H1 (cell line): ENCODE measurements at regions not wholly inside any gene's neighbourhood (a gene's known extent, or its start where the extent isn't known, plus 50 kb on each side); places are given as distances from the start of the nearest gene placed in this dataset.

Source experiments
- CTCF ChIA-PET: fragments of 300-600 bp; sonication (Branson Sonifier 250); formaldehyde crosslinking; loops from one replicate; lab custom pipeline; 2021; ENCODE audit not compliant: partially characterized antibody; lab: Charles Lee
- POLR2A ChIA-PET: fragments of 300-600 bp; sonication (Branson Sonifier 250); formaldehyde crosslinking; loops from one replicate; lab custom pipeline; 2021; ENCODE audit warnings: inconsistent platforms; ENCODE audit not compliant: partially characterized antibody; lab: Charles Lee
- DNase-seq, 2 experiments: peaks; one replicate each; pipeline versions ENCODE4 v3.0.0 to v3.0.0-alpha.2; 2010 to 2022; ENCODE audit warnings: low spot score in 2 of 2, low read depth in 1 of 2, mixed read lengths in 1 of 2
- FAIRE-seq: peaks from 2 replicates; lab custom pipeline; 2011; peaks lifted over from hg19 to GRCh38; lab: Jason Lieb, UNC
- H2AFZ ChIP-seq: 2 replicates; pipeline ENCODE4 v1.8.1; 2012; ENCODE audit warnings: low read length, inconsistent platforms
- H2AK5ac ChIP-seq: 2 replicates; pipeline ENCODE4 v1.6.1; 2013; ENCODE audit warnings: low read depth, low read length
- H2BK120ac ChIP-seq: replicated peaks from 2 replicates; pipeline ENCODE3; 2013; ENCODE audit warnings: low read depth, low read length, inconsistent platforms
- H2BK12ac ChIP-seq: 2 replicates; pipeline ENCODE4 v1.6.1; 2013; ENCODE audit warnings: low read depth, low read length
- H2BK15ac ChIP-seq: 2 replicates; pipeline ENCODE4 v1.6.1; 2013; ENCODE audit warnings: low read length
- H2BK20ac ChIP-seq: 2 replicates; pipeline ENCODE4 v1.6.1; 2013; ENCODE audit warnings: low read length
- H2BK5ac ChIP-seq: 2 replicates; pipeline ENCODE4 v1.6.1; 2013; ENCODE audit warnings: low read depth, low read length
- H3K14ac ChIP-seq: 2 replicates; pipeline ENCODE4 v1.6.1; 2013; ENCODE audit warnings: inconsistent platforms; ENCODE audit not compliant: insufficient read length
- H3K18ac ChIP-seq: 2 replicates; pipeline ENCODE4 v1.6.1; 2013; ENCODE audit warnings: low read length; ENCODE audit errors: extremely low read depth
- H3K23ac ChIP-seq: 2 replicates; pipeline ENCODE4 v1.6.1; 2013; ENCODE audit warnings: inconsistent platforms; ENCODE audit not compliant: insufficient read length
- H3K23me2 ChIP-seq: 2 replicates; pipeline ENCODE4 v1.6.1; 2013; ENCODE audit warnings: low read depth, low read length
- H3K27ac ChIP-seq: 2 replicates; pipeline ENCODE4 v1.6.1; 2011; ENCODE audit warnings: low read depth, low read length, inconsistent platforms
- H3K27me3 ChIP-seq, 4 experiments: replicated peaks in 1 of 4; 1 replicate in 1 of 4; 2 replicates in 3 of 4; pipeline versions ENCODE4 v1.6.1 to v1.8.1; 2011 to 2013; ENCODE audit warnings: low read length in 3 of 4, mild to moderate bottlenecking in 3 of 4, inconsistent platforms in 2 of 4, mixed read lengths in 2 of 4, moderate library complexity in 1 of 4; ENCODE audit not compliant: control insufficient read depth in 3 of 4, insufficient read depth in 3 of 4; ENCODE audit errors: extremely low read depth in 1 of 4
- H3K36me3 ChIP-seq, 4 experiments: 2 replicates each; pipeline versions ENCODE4 v1.6.1 to v1.8.1; 2011 to 2013; ENCODE audit warnings: mild to moderate bottlenecking in 4 of 4, low read length in 3 of 4, moderate library complexity in 2 of 4, control low read depth in 1 of 4, inconsistent platforms in 1 of 4; ENCODE audit not compliant: insufficient read depth in 4 of 4, control insufficient read depth in 2 of 4
- H3K4ac ChIP-seq: replicated peaks from 2 replicates; pipeline ENCODE3; 2013; ENCODE audit warnings: low read length, low read depth, mixed read lengths, inconsistent platforms; ENCODE audit not compliant: insufficient read length
- H3K4me1 ChIP-seq, 4 experiments: replicated peaks in 1 of 4; 1 replicate in 1 of 4; 2 replicates in 3 of 4; pipeline versions ENCODE4 v1.6.1 to v1.8.1; 2011 to 2013; ENCODE audit warnings: low read length in 3 of 4, inconsistent platforms in 2 of 4, mixed read lengths in 1 of 4; ENCODE audit not compliant: insufficient read depth in 4 of 4, control insufficient read depth in 3 of 4
- H3K4me2 ChIP-seq, 2 experiments: 2 replicates each; pipeline versions ENCODE4 v1.6.1 to v1.8.1; 2011 to 2013; ENCODE audit warnings: low read depth in 2 of 2, low read length in 2 of 2, control low read depth in 1 of 2, inconsistent platforms in 1 of 2, mild to moderate bottlenecking in 1 of 2; ENCODE audit not compliant: insufficient read depth in 1 of 2
- H3K4me3 ChIP-seq, 4 experiments: fragments of 200-600, 300-600 bp in 1 of 4; sonication (generic), shearing (Covaris generic), sonication (Bioruptor Twin) in 1 of 4; 2 replicates each; pipeline versions ENCODE4 v1.5.1 to v1.8.1; 2011 to 2016; ENCODE audit warnings: low read length in 4 of 4, low read depth in 3 of 4, control low read depth in 2 of 4, inconsistent platforms in 2 of 4, mild to moderate bottlenecking in 2 of 4, mixed read lengths in 1 of 4, moderate library complexity in 1 of 4; ENCODE audit not compliant: insufficient read depth in 2 of 4; ENCODE audit errors: extremely low read depth in 1 of 4
- H3K56ac ChIP-seq: replicated peaks from 2 replicates; pipeline ENCODE3; 2013; ENCODE audit warnings: low read depth, mild to moderate bottlenecking, mixed read lengths, low read length, inconsistent platforms; ENCODE audit not compliant: insufficient read length
- H3K79me1 ChIP-seq: 2 replicates; pipeline ENCODE4 v1.6.1; 2013; ENCODE audit warnings: low read depth, low read length, control low read depth
- H3K79me2 ChIP-seq, 2 experiments: 2 replicates each; pipeline versions ENCODE4 v1.6.1 to v1.8.1; 2012 to 2013; ENCODE audit warnings: low read length in 2 of 2, mild to moderate bottlenecking in 2 of 2, inconsistent platforms in 1 of 2; ENCODE audit not compliant: insufficient read depth in 2 of 2, control insufficient read depth in 1 of 2
- H3K9ac ChIP-seq, 4 experiments: replicated peaks in 1 of 4; 1 replicate in 1 of 4; 2 replicates in 3 of 4; pipeline versions ENCODE4 v1.6.1 to v1.8.1; 2011 to 2013; ENCODE audit warnings: low read depth in 3 of 4, low read length in 3 of 4, control low read depth in 2 of 4, mild to moderate bottlenecking in 2 of 4, moderate library complexity in 2 of 4, inconsistent platforms in 1 of 4; ENCODE audit errors: extremely low read depth in 1 of 4
- H3K9me3 ChIP-seq, 2 experiments: 2 replicates each; pipeline versions ENCODE4 v1.6.1 to v1.8.1; 2012 to 2013; ENCODE audit warnings: mild to moderate bottlenecking in 2 of 2, moderate library complexity in 2 of 2, control low read depth in 1 of 2, inconsistent platforms in 1 of 2, low read depth in 1 of 2, low read length in 1 of 2, mixed read lengths in 1 of 2; ENCODE audit not compliant: insufficient read depth in 2 of 2
- H4K20me1 ChIP-seq, 2 experiments: replicated peaks in 1 of 2; 2 replicates each; pipeline versions ENCODE3 to v1.8.1; 2011 to 2013; ENCODE audit warnings: inconsistent platforms in 2 of 2, low read length in 2 of 2, mild to moderate bottlenecking in 1 of 2; ENCODE audit not compliant: insufficient read depth in 2 of 2, control insufficient read depth in 1 of 2
- H4K5ac ChIP-seq: 2 replicates; pipeline ENCODE4 v1.6.1; 2013; ENCODE audit warnings: low read length, low read depth, mixed read lengths, inconsistent platforms; ENCODE audit not compliant: insufficient read length
- H4K8ac ChIP-seq: 2 replicates; pipeline ENCODE4 v1.8.0; 2013; ENCODE audit warnings: mild to moderate bottlenecking, moderate library complexity, low read length, inconsistent platforms; ENCODE audit not compliant: insufficient read depth; ENCODE audit errors: extremely low read depth
- H4K91ac ChIP-seq: replicated peaks from 2 replicates; pipeline ENCODE3; 2013; ENCODE audit warnings: low read length, mixed read lengths, inconsistent platforms; ENCODE audit not compliant: insufficient read length
- CEBPB ChIP-seq: IDR thresholded peaks from 2 replicates; pipeline ENCODE4 v1.6.1; 2012; ENCODE audit warnings: low read depth, low read length
- EZH2 ChIP-seq: fragments of 200-600 bp; sonication (generic); IDR thresholded peaks from 2 replicates; pipeline ENCODE4 v1.7.1; 2012; ENCODE audit warnings: low read depth, mild to moderate bottlenecking, moderate library complexity, low read length, inconsistent platforms; ENCODE audit not compliant: severe bottlenecking
- WGBS, 2 experiments: shearing (Covaris generic) in 1 of 2; methylation state at CpG; one replicate each; pipeline versions ENCODE4 v1.1.6 to v1.1.7; 2013 to 2015; ENCODE audit warnings: low lambda C conversion rate in 2 of 2, mixed read lengths in 2 of 2, inconsistent platforms in 1 of 2, low coverage in 1 of 2, missing lambda C conversion rate in 1 of 2; ENCODE audit not compliant: insufficient replicate concordance in 2 of 2, insufficient coverage in 1 of 2, insufficient read length in 1 of 2; ENCODE audit errors: extremely low coverage in 1 of 2, missing lambda C conversion rate in 1 of 2; 5-methylcytosine and 5-hydroxymethylcytosine counted together

DNA sequence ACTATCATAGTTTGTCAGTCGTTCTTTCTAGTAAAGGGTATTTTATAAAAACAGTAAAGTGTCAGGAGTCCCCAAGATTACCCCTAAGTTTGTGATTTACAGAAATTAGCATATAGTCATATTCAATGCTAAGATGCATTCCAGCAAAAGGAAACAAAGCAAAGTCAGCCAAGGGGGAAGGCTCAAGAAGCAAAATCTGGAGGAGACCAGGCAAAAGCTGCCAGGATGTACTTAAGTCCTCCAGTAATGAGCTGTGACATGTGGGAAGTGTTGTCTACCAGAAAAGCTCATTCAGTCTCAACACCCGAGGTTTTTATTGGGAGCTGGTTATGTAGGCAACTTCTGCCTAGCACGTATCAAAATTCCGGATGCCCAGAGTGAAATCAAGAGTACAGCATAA is 373.4 kb upstream of the TMPRSS15 start:
- H3K27me3 ChIP-seq: no peaks in the 10 kb centered on the region
- no peak overlapping the region for H2BK20ac ChIP-seq
- no peak overlapping the region for H4K91ac ChIP-seq
- H4K5ac ChIP-seq: no peak overlapping the region
- no peak overlapping the region for H2BK5ac ChIP-seq
- peak overlapping the region; percentile 66 for H2AFZ ChIP-seq
- no peak overlapping the region for H3K9ac ChIP-seq
- H3K4me3 ChIP-seq: no peak overlapping the region
- no peaks in the 10 kb centered on the region for H4K20me1 ChIP-seq
- no peaks in the 10 kb centered on the region for H3K79me1 ChIP-seq
- peak overlapping the region; percentile 93 for H3K14ac ChIP-seq
- H2BK15ac ChIP-seq: no peak overlapping the region
- FAIRE-seq: no peak
- no peak overlapping the region for H2AK5ac ChIP-seq
- H3K4me1 ChIP-seq: peaks cover 0 to 4% (median 0%) of the 10 kb centered on the region in 4 experiments; a peak in 1 of 7 replicates
- no peak overlapping the region for H3K4me2 ChIP-seq
- no peak overlapping the region for H3K4ac ChIP-seq
- H4K8ac ChIP-seq: no peak overlapping the region
- CTCF ChIA-PET: interaction anchor here (0.6 to 0.9 kb wide), 2 partner anchors 12 to 268 kb away, joined by 3 read pairs; no protein-coding TSS in a partner anchor
- no peaks in the 10 kb centered on the region for H3K9me3 ChIP-seq
- DNase-seq: no peak
- POLR2A ChIA-PET: no interaction called here
- TF ChIP-seq EZH2: no peak
- no peak for TF ChIP-seq CEBPB
- H3K79me2 ChIP-seq: no peaks in the 10 kb centered on the region
- H3K36me3 ChIP-seq: no peaks in the 10 kb centered on the region
- H2BK120ac ChIP-seq: no peak overlapping the region
- H3K23me2 ChIP-seq: no peaks in the 10 kb centered on the region; the same call in 1 of the 2 replicates
- no peak overlapping the region for H3K18ac ChIP-seq
- H2BK12ac ChIP-seq: no peak overlapping the region
- no peak overlapping the region for H3K23ac ChIP-seq
- H3K56ac ChIP-seq: no peak overlapping the region
- 92% methylated on average over 4 of the region's 4 CpGs; no CpG with 5 or more reads in 1 of the 2 experiments for WGBS, 2 experiments
- H3K27ac ChIP-seq: no peak overlapping the region
